ENCODE measurements at regions not wholly inside any gene's neighbourhood (a gene's known extent, or its start where the extent isn't known, plus 50 kb on each side); places are given as distances from the start of the nearest gene placed in this dataset.

GRCh38 chr5:10812218-10812617 lies 51.2 kb upstream of the DAP start:
- no peak overlapping the region for H2BK12ac ChIP-seq (ENCODE audit: low read length in 2 of 2)
- no peak overlapping the region for H2AK5ac ChIP-seq (ENCODE audit: low read length, severe bottlenecking)
- H3K4ac ChIP-seq (ENCODE audit: low read depth in 1 of 2, low read length in 2 of 2): no peak overlapping the region
- no peak for DNase-seq
- H2BK120ac ChIP-seq (ENCODE audit: low read depth, low read length): no peak overlapping the region
- no peaks in the 10 kb centered on the region for H3K36me3 ChIP-seq (ENCODE audit: control insufficient read depth in 1 of 2, insufficient read depth in 2 of 2, low read depth in 1 of 2, low read length in 2 of 2)
- peaks cover 4% of the 10 kb centered on the region for H3K9me3 ChIP-seq (ENCODE audit: control insufficient read depth, low read length)
- H3K18ac ChIP-seq (ENCODE audit: low read depth in 1 of 2, low read length in 2 of 2): no peak overlapping the region
- WGBS: 100% methylated on average over 1 of the region's 1 CpG
- no peak overlapping the region for H3K9ac ChIP-seq (ENCODE audit: low read length)
- H2BK15ac ChIP-seq (ENCODE audit: low read depth, poor library complexity, severe bottlenecking): no peak overlapping the region
- H2AFZ ChIP-seq (ENCODE audit: low read depth, low read length): no peak overlapping the region
- no peak overlapping the region for H3K23ac ChIP-seq (ENCODE audit: low read length in 2 of 2)
- H4K91ac ChIP-seq (ENCODE audit: low read length): no peak overlapping the region
- H4K8ac ChIP-seq (ENCODE audit: low read length): no peak overlapping the region
- no peak overlapping the region for H3K14ac ChIP-seq (ENCODE audit: low read length in 2 of 2)
- H3K4me1 ChIP-seq (ENCODE audit: control insufficient read depth, insufficient read depth, low read depth, low read length): no peaks in the 10 kb centered on the region
- H3K79me1 ChIP-seq (replicated peaks; ENCODE audit: low read length, poor library complexity, severe bottlenecking): no peaks in the 10 kb centered on the region
- no peak overlapping the region for H3K4me3 ChIP-seq (ENCODE audit: insufficient read depth in 1 of 2, low read depth in 1 of 2, low read length in 2 of 2)
- no peak overlapping the region for H3K27ac ChIP-seq (ENCODE audit: low read length, poor library complexity, severe bottlenecking)
- no peak overlapping the region for H3K4me2 ChIP-seq (ENCODE audit: low read length, poor library complexity, severe bottlenecking)
- H2BK5ac ChIP-seq (ENCODE audit: low read depth, low read length, poor library complexity, severe bottlenecking): no peak overlapping the region
- peaks cover 7 to 20% of the 10 kb centered on the region in 2 experiments for H3K27me3 ChIP-seq (ENCODE audit: control insufficient read depth in 1 of 2, insufficient read depth in 1 of 2, low read length in 2 of 2)

Measured in mesenchymal stem cell (in vitro differentiated cells and primary cell).